Memory B cell (primary cell): ENCODE measurements at regions not wholly inside any gene's neighbourhood (a gene's known extent, or its start where the extent isn't known, plus 50 kb on each side); places are given as distances from the start of the nearest gene placed in this dataset.

Experiments
- ATAC-seq: fragments of 150-1000 bp; cut with Tn5 transposase; 2 replicates; pipeline ENCODE4 v1.10.0; 2021; ENCODE audit warnings: low read depth, mild to moderate bottlenecking, moderate library complexity
- DNase-seq, 2 donors: peaks; one replicate each; pipeline ENCODE4 v3.0.0; 2022; ENCODE audit warnings: low spot score in 2 of 2
- H3K27ac Mint-ChIP-seq: one replicate; pipeline ENCODE4 v1.8.0; 2022; ENCODE audit warnings: mild to moderate bottlenecking, moderate library complexity, mixed read lengths
- H3K27me3 Mint-ChIP-seq: one replicate; pipeline ENCODE4 v1.8.0; 2022; ENCODE audit warnings: mixed read lengths
- H3K36me3 Mint-ChIP-seq: one replicate; pipeline ENCODE4 v1.8.0; 2022; ENCODE audit warnings: mild to moderate bottlenecking, mixed read lengths
- H3K4me1 Mint-ChIP-seq: one replicate; pipeline ENCODE4 v1.8.0; 2022; ENCODE audit warnings: mixed read lengths
- H3K4me3 Mint-ChIP-seq: one replicate; pipeline ENCODE4 v1.8.0; 2022; ENCODE audit warnings: mild to moderate bottlenecking, moderate library complexity, mixed read lengths
- H3K9me3 Mint-ChIP-seq: one replicate; pipeline ENCODE4 v1.8.0; 2022; ENCODE audit warnings: mixed read lengths

DNA sequence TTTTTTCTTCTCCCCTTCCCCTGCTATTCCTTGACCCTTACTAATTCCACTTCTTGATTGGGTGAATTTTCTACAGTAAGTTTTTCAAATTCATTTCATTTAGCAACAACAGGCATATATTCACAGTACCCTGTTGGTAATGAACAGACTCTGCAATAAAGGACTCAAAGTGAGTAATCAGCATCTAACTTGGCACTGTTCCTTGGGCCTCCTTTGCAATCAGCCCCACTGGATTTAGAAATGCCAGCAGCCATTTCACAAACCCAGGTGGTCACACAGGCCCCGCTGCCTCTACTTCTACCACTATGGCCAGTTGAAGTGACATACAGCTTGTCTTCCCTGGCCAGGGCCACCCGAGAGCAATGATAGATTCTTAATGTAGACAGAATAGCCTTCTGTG is 113.8 kb downstream of the CYB561 start:
- no peak overlapping the region for H3K27ac Mint-ChIP-seq
- no peak for DNase-seq

DNA sequence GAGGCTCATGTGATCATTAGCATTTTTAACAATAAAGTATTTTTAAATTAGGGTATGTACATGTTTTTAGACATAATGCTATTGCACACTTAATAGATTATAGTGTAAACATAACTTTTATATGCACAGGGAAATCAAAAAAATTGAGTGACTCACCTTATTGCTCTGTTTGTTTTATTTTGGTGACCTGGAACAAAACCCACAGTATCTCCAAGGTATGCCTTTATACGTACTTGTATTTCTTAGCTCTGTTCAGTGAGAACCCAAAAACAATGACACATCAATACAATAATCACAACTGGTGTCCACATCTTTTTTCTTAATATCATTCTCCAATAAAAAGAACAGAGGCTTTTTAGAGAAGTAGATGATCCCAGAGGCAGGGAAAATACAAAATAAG is 112.2 kb downstream of the CYB561 start:
- H3K9me3 Mint-ChIP-seq = no peaks in the 10 kb centered on the region
- H3K4me3 Mint-ChIP-seq = no peak overlapping the region
- no peak overlapping the region for H3K27ac Mint-ChIP-seq
- H3K27me3 Mint-ChIP-seq = no peaks in the 10 kb centered on the region
- DNase-seq (no peak), ATAC-seq (no peak)
- no peaks in the 10 kb centered on the region for H3K36me3 Mint-ChIP-seq
- no peaks in the 10 kb centered on the region for H3K4me1 Mint-ChIP-seq

More for the DNA sequence above, 113.8 kb downstream of the CYB561 start:
- Mint-ChIP-seq H3K27me3 (no peaks in the 10 kb centered on the region), H3K4me1 (no peaks in the 10 kb centered on the region), H3K4me3 (no peak overlapping the region), H3K36me3 (no peaks in the 10 kb centered on the region), H3K9me3 (no peaks in the 10 kb centered on the region)
- no peak for ATAC-seq

DNA sequence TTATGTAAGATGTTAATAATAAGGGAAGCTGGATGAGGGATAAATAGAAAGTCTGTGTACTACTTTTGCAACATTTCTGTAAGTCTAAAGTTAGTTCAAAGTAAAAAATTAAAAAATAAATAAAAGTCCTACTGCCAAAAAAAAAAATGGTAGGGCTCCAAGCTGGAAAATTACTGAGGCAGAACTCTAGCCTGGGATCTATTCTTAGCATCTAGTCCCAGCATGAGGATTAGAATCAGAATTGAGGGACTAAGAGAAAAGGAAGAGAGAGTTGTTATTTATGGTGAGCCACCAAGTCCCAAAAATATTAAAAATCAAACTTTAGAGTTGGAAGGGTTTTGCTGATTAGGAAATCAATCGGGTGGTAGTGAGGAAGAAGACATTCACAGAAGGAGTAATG is 110.3 kb downstream of the CYB561 start:
- Mint-ChIP-seq H3K4me1 (no peaks in the 10 kb centered on the region), H3K27me3 (no peaks in the 10 kb centered on the region), H3K4me3 (no peak overlapping the region), H3K36me3 (no peaks in the 10 kb centered on the region), H3K9me3 (no peaks in the 10 kb centered on the region), H3K27ac (no peak overlapping the region)
- ATAC-seq (no peak), DNase-seq (no peak)

DNA sequence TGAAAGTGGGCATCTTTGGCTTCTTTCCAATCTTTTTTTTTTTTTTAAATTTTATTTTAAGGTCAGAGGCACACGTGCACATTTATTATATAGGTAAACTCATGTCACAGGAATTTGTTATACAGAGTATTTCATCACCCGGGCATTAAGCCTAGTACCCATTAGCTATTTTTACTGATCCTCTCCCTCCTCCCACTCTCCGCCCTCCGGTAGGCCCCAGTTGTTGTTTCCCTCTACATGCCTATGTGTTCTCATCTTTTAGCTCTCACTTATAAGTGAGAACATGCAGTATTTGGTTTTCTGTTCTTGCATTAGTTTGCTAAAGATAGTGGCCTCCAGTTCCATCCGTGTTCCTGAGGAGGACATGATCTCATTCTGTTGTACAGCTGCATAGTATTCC is 108.5 kb downstream of the CYB561 start:
- Mint-ChIP-seq H3K27ac (no peak overlapping the region), H3K9me3 (no peaks in the 10 kb centered on the region), H3K4me1 (no peaks in the 10 kb centered on the region), H3K4me3 (no peak overlapping the region), H3K36me3 (peaks cover 6% of the 10 kb centered on the region), H3K27me3 (no peaks in the 10 kb centered on the region)
- no peak for ATAC-seq
- DNase-seq = no peak

DNA sequence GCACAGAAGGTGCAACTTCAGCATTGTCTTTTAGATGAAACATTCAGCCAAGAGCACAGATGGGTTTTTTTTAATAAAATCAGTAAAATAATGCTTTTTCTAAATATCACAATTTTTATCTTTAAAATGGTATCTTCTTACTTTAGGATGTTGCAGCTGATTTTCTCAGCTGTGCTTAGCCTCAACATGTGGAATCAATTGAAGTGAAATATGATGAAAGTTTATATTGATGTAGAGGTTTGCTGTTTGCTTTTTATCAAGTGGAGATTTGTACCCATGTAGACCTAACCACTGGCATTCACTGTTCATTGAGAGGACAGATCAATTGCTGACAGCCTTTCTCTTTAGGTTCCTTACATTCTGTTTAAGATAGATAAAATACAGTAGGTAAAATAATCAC is 107.8 kb downstream of the CYB561 start:
- Mint-ChIP-seq H3K27me3 (no peaks in the 10 kb centered on the region), H3K27ac (no peak overlapping the region), H3K4me1 (no peaks in the 10 kb centered on the region), H3K4me3 (no peak overlapping the region), H3K36me3 (peaks cover 6% of the 10 kb centered on the region), H3K9me3 (no peaks in the 10 kb centered on the region)
- ATAC-seq = no peak
- no peak for DNase-seq

DNA sequence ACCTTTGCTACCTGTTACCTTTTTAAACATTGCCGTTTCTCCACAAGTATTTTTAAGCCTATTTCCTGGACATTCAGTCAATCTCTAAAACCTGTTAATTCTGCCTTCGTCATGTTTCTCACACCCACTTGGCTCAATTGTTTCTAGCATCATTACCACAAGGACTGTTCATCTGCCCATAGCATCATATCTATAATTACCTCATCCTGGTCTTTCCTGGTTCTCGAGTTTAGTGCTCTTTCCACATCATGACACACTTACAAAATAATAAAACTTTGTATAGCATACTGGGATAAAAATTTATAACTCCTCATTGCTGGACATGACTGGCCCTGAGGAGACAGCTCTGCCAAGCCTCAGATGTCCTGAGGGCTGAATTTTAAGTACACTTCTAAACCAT is 104.8 kb downstream of the CYB561 start:
- Mint-ChIP-seq H3K36me3 (peaks cover 8% of the 10 kb centered on the region), H3K27me3 (no peaks in the 10 kb centered on the region), H3K4me3 (no peak overlapping the region), H3K27ac (no peak overlapping the region), H3K9me3 (no peaks in the 10 kb centered on the region), H3K4me1 (no peaks in the 10 kb centered on the region)
- no peak for DNase-seq
- no peak for ATAC-seq

DNA sequence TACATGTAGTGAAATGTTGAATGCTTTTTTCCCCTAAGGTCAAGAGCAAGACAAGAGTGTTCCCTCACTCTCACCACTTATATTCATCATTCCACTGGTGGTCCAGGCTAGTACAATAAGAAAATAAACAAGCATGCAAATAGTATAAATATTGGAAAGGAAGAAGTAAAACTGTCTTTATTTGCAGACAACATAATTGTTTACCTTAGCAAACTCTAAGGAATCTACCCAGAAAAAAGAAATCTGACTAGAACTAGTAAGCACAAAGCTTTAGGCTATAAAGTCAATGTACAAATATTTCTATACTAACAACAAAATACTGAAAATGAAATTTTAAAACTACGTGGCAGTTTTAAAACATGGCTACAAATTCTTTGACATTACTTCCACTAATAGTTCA is 101.7 kb downstream of the CYB561 start:
- Mint-ChIP-seq H3K36me3 (peaks cover 8% of the 10 kb centered on the region), H3K4me1 (no peaks in the 10 kb centered on the region), H3K27ac (no peak overlapping the region), H3K4me3 (no peak overlapping the region), H3K9me3 (no peaks in the 10 kb centered on the region), H3K27me3 (no peaks in the 10 kb centered on the region)
- no peak for DNase-seq
- ATAC-seq = no peak

DNA sequence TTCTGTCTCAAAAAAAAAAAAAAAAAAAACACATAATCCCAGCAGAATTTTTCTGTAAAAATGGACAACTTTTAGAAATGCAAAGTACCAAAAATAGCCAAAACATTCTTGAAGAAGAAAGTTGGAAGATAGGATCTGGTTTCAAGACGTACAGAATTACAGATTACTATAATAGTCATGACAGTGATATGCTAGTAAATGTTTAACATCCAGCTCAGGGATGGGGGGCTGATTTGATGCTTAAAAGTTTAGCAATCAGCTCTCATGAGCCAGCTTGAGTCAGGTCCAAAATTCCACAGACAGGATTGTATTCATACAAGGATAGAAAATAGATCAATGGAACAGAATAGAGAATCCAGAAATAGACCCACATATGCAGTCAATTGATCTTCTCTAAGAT is 100.5 kb downstream of the CYB561 start:
- H3K36me3 Mint-ChIP-seq = peaks cover 8% of the 10 kb centered on the region
- H3K4me1 Mint-ChIP-seq = no peaks in the 10 kb centered on the region
- no peak overlapping the region for H3K4me3 Mint-ChIP-seq
- DNase-seq (no peak), ATAC-seq (no peak)
- H3K9me3 Mint-ChIP-seq = no peaks in the 10 kb centered on the region
- no peak overlapping the region for H3K27ac Mint-ChIP-seq
- no peaks in the 10 kb centered on the region for H3K27me3 Mint-ChIP-seq

DNA sequence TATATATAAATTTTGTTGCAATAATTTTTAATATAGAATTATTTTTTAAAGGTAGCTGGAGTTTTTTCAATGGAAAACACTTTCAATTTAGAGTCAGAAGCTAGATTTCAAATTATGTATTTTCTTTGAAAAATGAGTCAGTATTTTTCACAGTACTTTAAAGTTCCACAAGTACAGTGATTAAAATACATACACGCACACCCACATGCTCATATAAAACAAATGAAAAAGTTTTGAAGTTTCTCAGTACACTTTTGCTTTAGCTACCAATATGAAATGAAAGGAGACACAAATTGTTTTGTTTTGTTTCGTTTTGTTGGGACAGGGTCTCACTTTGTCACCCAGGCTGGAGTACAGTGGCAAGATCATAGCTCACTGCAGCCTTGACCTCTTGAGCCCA is 98.6 kb downstream of the CYB561 start:
- Mint-ChIP-seq H3K27me3 (no peaks in the 10 kb centered on the region), H3K27ac (no peak overlapping the region), H3K4me1 (no peaks in the 10 kb centered on the region), H3K36me3 (peaks cover 3% of the 10 kb centered on the region), H3K4me3 (no peak overlapping the region), H3K9me3 (no peaks in the 10 kb centered on the region)
- ATAC-seq (no peak), DNase-seq (no peak)

DNA sequence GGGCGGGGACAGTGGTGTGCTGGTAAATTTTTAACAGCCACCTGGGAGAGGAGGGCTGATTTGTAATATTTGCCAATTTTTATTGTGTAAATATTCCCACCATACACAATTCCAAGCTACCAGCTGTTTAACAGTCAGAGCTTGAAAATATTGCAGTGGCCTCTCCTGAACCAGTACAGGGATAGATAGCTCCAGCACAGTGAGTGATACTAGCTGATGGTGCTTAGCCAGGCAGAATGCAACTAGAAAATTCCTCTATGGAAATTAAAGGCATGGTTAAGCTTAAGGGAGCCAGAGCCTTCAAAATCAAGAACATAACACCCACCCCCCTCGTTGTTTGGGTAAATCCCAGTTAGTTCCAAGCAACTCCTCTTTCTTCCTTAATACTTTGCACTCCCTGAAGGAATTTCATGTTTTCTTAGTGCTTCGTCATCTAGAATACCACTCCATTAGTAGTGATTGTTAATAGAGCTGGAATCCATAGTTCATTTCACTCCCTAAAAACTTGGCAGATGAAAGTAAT is 96.6 kb downstream of the CYB561 start:
- no peak overlapping the region for H3K4me3 Mint-ChIP-seq
- H3K27ac Mint-ChIP-seq = no peak overlapping the region
- ATAC-seq (no peak), DNase-seq (no peak)
- no peaks in the 10 kb centered on the region for H3K9me3 Mint-ChIP-seq
- H3K4me1 Mint-ChIP-seq = no peaks in the 10 kb centered on the region
- no peaks in the 10 kb centered on the region for H3K27me3 Mint-ChIP-seq
- H3K36me3 Mint-ChIP-seq = no peaks in the 10 kb centered on the region

DNA sequence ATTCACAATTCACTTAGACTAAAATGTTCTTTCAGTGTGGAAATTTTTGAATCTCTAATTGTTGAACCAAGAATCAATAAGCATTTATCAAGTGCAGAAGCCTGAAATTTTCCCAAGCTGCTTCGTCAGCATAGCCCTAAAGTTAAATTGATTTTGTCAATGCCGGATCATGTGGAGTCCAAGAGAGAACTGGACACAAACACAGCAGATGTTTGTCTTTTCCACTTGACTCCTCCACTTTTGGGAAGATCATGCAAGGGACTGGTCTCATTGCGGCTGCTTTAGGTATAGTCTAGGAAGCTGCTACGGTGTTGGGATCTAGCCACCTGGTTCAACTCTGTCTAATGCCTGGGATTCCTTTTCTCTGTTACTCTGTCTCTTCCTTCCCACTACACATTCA is 95.7 kb downstream of the CYB561 start:
- DNase-seq (no peak), ATAC-seq (no peak)
- Mint-ChIP-seq H3K36me3 (no peaks in the 10 kb centered on the region), H3K27ac (no peak overlapping the region), H3K9me3 (no peaks in the 10 kb centered on the region), H3K27me3 (no peaks in the 10 kb centered on the region), H3K4me3 (no peak overlapping the region), H3K4me1 (no peaks in the 10 kb centered on the region)

DNA sequence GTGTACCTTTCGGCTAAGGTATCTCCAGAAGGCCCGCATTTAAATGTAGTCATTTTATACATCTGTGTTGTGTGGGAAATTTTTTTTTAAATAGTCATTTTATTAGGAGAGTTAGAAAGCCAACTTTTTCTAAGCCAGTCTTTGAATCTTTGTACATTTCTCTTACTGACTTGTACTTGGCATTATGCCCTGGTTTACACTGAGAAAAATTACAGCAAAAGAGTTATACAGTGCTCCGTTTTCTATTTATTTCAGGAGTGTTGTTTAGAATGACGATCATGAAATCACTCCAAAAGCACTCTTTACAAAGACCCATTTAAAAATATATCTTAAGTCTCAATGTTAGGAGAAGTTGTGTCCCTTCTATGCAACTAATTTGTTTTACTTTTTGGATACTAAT is 91.8 kb downstream of the CYB561 start:
- Mint-ChIP-seq H3K4me1 (peaks cover 5% of the 10 kb centered on the region), H3K9me3 (no peaks in the 10 kb centered on the region), H3K4me3 (no peak overlapping the region), H3K36me3 (no peaks in the 10 kb centered on the region), H3K27ac (no peak overlapping the region), H3K27me3 (no peaks in the 10 kb centered on the region)
- DNase-seq = no peak
- ATAC-seq = no peak

DNA sequence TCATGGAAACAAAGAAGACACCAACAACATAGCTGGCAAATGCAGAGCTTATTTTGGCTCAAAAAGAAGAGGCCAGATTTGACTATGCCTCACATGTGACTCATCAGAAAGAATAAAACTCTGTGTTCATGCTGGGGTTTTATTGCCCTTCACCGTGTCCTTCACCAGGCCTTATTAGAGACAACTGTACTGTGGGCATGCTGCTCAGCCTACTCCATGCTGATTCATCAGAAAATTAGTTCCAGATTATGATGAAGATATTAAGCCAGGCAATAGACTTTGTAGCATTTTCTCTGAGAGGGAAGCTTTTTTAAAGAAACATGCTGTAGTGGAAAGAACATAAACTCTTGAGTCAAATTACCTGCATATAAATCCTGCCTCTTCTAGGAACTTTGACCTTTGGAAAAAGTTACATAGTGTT is 89.8 kb downstream of the CYB561 start:
- ATAC-seq (no peak), DNase-seq (no peak)
- Mint-ChIP-seq H3K4me1 (peaks cover 5% of the 10 kb centered on the region), H3K27ac (no peak overlapping the region), H3K4me3 (no peak overlapping the region), H3K9me3 (no peaks in the 10 kb centered on the region), H3K27me3 (no peaks in the 10 kb centered on the region), H3K36me3 (peaks cover 1% of the 10 kb centered on the region)

DNA sequence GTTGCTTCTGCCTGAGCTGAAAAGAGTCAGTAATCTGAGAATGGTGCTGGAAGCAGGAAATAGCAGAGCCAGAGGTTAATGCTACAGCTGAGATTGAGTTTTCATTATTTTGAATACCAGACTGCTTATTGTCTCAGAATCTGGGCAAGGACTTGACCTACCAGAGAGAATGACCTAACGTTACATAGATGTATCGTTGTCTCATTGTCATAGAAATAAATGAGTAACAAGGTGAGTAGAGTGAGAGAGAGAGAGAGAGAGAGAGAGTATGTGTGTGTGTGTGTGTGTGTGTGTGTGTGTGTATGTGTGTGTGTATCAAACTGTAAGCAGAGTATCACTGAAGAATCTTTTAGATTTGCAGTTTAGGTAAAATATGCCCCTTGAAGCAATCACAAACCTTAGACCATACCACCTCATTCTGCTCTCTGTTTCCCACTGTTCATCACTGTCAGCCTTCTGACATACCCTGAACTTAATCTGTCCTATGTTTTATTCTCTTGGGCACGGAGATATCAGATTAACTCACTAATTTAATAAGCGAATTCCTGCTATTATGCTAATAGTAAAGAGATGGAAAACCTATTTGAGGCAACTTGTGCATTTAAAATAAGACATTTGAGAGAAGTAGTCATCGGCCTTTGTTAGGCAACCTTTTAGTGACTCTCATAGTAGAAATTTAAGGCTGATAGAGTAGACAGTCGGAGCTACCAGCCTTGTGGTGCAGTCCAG is 87.8 kb downstream of the CYB561 start:
- ATAC-seq = no peak
- no peaks in the 10 kb centered on the region for H3K27me3 Mint-ChIP-seq
- peaks cover 5% of the 10 kb centered on the region for H3K4me1 Mint-ChIP-seq

DNA sequence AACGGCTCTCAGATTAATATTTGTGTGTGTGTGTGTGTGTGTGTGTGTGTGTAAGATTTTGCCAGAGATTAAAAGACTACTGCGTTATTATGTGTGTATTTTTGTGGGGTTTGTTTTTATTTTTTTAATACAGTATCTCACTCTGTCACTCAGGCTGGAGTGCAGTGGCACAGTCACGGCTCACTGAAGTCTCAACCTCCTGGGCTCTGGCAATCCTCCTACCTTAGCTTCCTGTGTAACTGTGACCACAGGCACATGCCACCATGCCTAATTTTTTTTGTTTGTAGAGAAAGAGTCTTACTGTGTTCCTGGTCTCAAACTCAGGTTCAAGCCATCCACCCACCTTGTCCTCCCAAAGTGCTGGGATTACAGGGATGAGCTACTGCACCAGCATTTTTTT is 87.2 kb downstream of the CYB561 start:
- Mint-ChIP-seq H3K27ac (no peak overlapping the region), H3K4me3 (no peak overlapping the region), H3K36me3 (peaks cover 3% of the 10 kb centered on the region), H3K9me3 (no peaks in the 10 kb centered on the region), H3K4me1 (peaks cover 5% of the 10 kb centered on the region), H3K27me3 (no peaks in the 10 kb centered on the region)
- no peak for DNase-seq
- ATAC-seq = no peak

More for the DNA sequence above, 87.8 kb downstream of the CYB561 start:
- Mint-ChIP-seq H3K9me3 (no peaks in the 10 kb centered on the region), H3K4me3 (no peak overlapping the region), H3K36me3 (peaks cover 3% of the 10 kb centered on the region), H3K27ac (no peak overlapping the region)
- no peak for DNase-seq
